BJ (cell line): ENCODE measurements at regions not wholly inside any gene's neighbourhood (a gene's known extent, or its start where the extent isn't known, plus 50 kb on each side); places are given as distances from the start of the nearest gene placed in this dataset.
A peak's percentile ranks its signal among the peaks of the same experiment; 100 is the strongest.

Experiments used
- CTCF ChIA-PET: fragments of 350-600 bp; formaldehyde crosslinking; extraction: SDS; loops from one replicate; lab custom pipeline; 2021; ENCODE audit warnings: antibody characterized with exemption, inconsistent platforms; lab: Yijun Ruan, JAX
- POLR2A ChIA-PET: fragments of 300-600 bp; sonication (Branson Sonifier 250); formaldehyde crosslinking; extraction: SDS; loops from one replicate; lab custom pipeline; 2021; ENCODE audit warnings: antibody characterized with exemption; lab: Charles Lee
- DNase-seq: peaks from one replicate; pipeline ENCODE4 v3.0.0-alpha.2; 2011; ENCODE audit warnings: low read depth
- H3K27me3 ChIP-seq: 2 replicates; pipeline ENCODE4 v1.6.0; 2011; ENCODE audit warnings: low read length; ENCODE audit not compliant: control insufficient read depth, insufficient read depth
- H3K36me3 ChIP-seq: 2 replicates; pipeline ENCODE4 v1.5.1; 2011; ENCODE audit warnings: low read length; ENCODE audit not compliant: control insufficient read depth, insufficient read depth
- H3K4me3 ChIP-seq: 2 replicates; pipeline ENCODE4 v1.5.1; 2011; ENCODE audit warnings: low read depth, mild to moderate bottlenecking, control low read depth, low read length
- CTCF ChIP-seq: IDR thresholded peaks from 2 replicates; pipeline ENCODE4 v1.5.1; 2011; ENCODE audit warnings: low read depth, mild to moderate bottlenecking, control low read depth, inconsistent platforms, low read length, moderate library complexity; ENCODE audit not compliant: insufficient read depth

DNA sequence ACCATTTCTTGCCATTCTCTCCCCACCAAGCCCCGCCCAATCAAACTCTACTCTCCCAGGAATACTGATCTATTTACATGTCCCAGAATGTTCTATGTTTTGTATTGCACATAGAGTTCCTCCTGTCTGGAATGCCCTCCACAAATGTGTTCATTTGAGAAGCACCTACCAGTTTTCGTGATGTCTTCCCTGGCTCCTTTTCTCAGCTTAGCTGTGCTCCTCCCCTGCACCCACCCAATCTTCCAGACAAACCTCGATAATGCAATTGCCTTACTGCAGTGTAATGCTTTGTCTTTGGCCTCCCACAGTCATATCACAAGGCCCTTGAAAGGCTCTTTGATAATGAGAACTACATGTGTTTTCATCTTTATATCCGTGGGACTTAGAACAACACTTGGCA lies 214.5 kb upstream of the ANKRD55 start:
- Histone ChIP-seq H3K27me3 (no peaks in the 10 kb centered on the region), H3K4me3 (no peak overlapping the region), H3K36me3 (no peaks in the 10 kb centered on the region)
- POLR2A ChIA-PET: no interaction called here
- no peak for TF ChIP-seq CTCF
- CTCF ChIA-PET: interaction anchor here (1.2 to 1.6 kb wide), 2 partner anchors 8 to 177 kb away, joined by 4 to 5 read pairs; no protein-coding TSS in a partner anchor
- no peak for DNase-seq

DNA sequence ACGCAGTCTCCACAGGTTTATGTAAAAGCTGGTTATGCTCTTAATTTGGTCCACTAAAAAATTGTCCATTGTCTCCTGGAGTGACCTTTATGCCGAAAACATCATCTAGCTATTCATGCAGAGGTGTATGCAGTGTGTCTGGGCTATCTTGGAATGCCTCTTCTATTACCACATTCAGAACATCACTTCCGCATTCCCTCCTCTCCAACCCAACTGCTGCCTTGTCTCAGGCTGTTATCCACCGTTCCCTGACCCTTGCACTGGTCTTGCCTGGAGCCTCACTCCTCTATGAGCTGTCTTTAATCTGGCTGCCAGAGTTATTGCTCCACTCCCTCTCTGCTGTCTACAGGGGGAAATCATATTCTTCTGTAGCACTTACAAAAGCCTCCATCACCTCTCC lies 214.1 kb upstream of the ANKRD55 start:
- ChIA-PET POLR2A (no interaction called here), CTCF (interaction anchor here (0.8 to 1.6 kb wide), 3 partner anchors 9 to 176 kb away, joined by 3 to 5 read pairs (median 4); no protein-coding TSS in a partner anchor)
- TF ChIP-seq CTCF: no peak
- no peaks in the 10 kb centered on the region for H3K27me3 ChIP-seq
- no peaks in the 10 kb centered on the region for H3K36me3 ChIP-seq
- H3K4me3 ChIP-seq: no peak overlapping the region
- no peak for DNase-seq

- POLR2A ChIA-PET: no interaction called here
- CTCF ChIA-PET: interaction anchor here (0.8 to 1.6 kb wide), 4 partner anchors 9 to 176 kb away, joined by 3 to 5 read pairs (median 4); no protein-coding TSS in a partner anchor
- Histone ChIP-seq H3K27me3 (no peaks in the 10 kb centered on the region), H3K4me3 (no peak overlapping the region), H3K36me3 (no peaks in the 10 kb centered on the region)
- no peak for DNase-seq
- no peak for TF ChIP-seq CTCF
Observed at GRCh38 chr5:56446728-56447127, 213.6 kb upstream of the ANKRD55 start.

- H3K27me3 ChIP-seq: no peaks in the 10 kb centered on the region
- H3K36me3 ChIP-seq: no peaks in the 10 kb centered on the region
- ChIA-PET CTCF (interaction anchor here (1.4 kb wide), 1 partner anchor 173 kb away, joined by 4 read pairs; no protein-coding TSS in a partner anchor), POLR2A (no interaction called here)
- no peak for DNase-seq
- no peak for TF ChIP-seq CTCF
- H3K4me3 ChIP-seq: no peak overlapping the region
Observed at GRCh38 chr5:56443826-56444225, 210.7 kb upstream of the ANKRD55 start.

DNA sequence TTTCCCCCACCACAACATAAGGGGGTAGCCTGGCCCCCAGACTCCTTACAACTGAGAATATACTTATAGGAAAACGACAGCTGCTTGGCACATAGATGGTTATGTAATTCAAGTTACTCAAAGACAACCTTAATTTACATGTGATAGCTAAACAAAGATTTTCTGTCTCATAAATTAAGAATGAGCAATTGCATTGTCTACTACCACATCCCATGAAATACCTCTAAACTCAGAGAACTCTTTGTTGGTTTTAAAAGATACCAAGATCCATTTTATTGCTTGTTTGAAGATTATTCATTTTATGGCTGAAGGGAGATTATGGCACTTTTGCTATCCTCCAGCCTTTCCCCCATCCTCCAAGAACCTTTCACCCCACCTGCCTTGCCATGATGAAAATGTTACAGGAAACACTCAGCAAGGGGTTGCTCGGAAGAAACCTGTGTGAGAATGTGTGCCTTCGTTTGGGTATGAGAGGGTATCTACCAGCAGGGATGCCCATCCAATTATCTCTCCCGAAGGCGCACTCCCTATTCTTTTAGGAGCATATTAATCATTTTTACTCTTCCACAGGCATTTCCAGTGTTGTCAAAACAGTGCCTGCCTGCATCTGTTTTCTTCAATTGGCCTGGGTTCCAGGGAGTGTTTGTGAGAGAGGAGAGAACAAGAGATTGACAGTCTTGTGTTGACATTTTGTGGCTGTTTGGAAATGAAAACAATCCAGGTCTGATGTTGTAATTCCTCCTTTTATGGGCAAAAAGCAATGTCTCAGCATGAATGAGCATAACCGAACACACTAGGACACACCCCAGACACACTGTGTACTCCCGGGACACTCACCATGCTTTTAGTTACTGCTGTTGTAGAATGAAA lies 208.0 kb upstream of the ANKRD55 start:
- Histone ChIP-seq H3K27me3 (no peaks in the 10 kb centered on the region), H3K36me3 (no peaks in the 10 kb centered on the region), H3K4me3 (no peak overlapping the region)
- ChIA-PET CTCF (interaction anchor here (0.9 to 1.1 kb wide), 3 partner anchors 9 to 398 kb away, joined by 3 read pairs; no protein-coding TSS in a partner anchor), POLR2A (no interaction called here)
- no peak for TF ChIP-seq CTCF
- DNase-seq: peak; percentile 84
